Stomach smooth muscle (tissue), 2 donors: ENCODE measurements at regions not wholly inside any gene's neighbourhood (a gene's known extent, or its start where the extent isn't known, plus 50 kb on each side); places are given as distances from the start of the nearest gene placed in this dataset.
"Not testable (repeated sequence)": the region's sequence is repeated elsewhere in the genome, so short reads cannot be mapped to it uniquely, and the experiment has no call there.

Source experiments
- H3K27ac ChIP-seq: one replicate; pipeline ENCODE4 v1.7.0; 2013; ENCODE audit warnings: mild to moderate bottlenecking, low read length, inconsistent platforms
- H3K27me3 ChIP-seq, 2 donors: one replicate each; pipeline ENCODE4 v1.7.0; 2013; ENCODE audit warnings: low read length in 2 of 2; ENCODE audit not compliant: insufficient read depth in 2 of 2, control insufficient read depth in 1 of 2
- H3K36me3 ChIP-seq, 2 donors: one replicate each; pipeline ENCODE4 v1.7.0; 2013; ENCODE audit warnings: low read length in 2 of 2; ENCODE audit not compliant: control insufficient read depth in 2 of 2, insufficient read depth in 2 of 2
- H3K4me1 ChIP-seq: one replicate; pipeline ENCODE4 v1.7.0; 2013; ENCODE audit warnings: low read length; ENCODE audit not compliant: control insufficient read depth, insufficient read depth
- H3K4me3 ChIP-seq, 2 donors: one replicate each; pipeline ENCODE4 v1.7.0; 2013; ENCODE audit warnings: low read length in 2 of 2
- H3K9ac ChIP-seq, 2 donors: one replicate each; pipeline ENCODE4 v1.7.0; 2013; ENCODE audit warnings: low read length in 2 of 2, mild to moderate bottlenecking in 1 of 2
- H3K9me3 ChIP-seq, 2 donors: one replicate each; pipeline ENCODE4 v1.7.0; 2013; ENCODE audit warnings: low read length in 2 of 2; ENCODE audit not compliant: control insufficient read depth in 2 of 2
- donor health status: healthy.
- donor health status: Pancreatic carcinoma.

DNA sequence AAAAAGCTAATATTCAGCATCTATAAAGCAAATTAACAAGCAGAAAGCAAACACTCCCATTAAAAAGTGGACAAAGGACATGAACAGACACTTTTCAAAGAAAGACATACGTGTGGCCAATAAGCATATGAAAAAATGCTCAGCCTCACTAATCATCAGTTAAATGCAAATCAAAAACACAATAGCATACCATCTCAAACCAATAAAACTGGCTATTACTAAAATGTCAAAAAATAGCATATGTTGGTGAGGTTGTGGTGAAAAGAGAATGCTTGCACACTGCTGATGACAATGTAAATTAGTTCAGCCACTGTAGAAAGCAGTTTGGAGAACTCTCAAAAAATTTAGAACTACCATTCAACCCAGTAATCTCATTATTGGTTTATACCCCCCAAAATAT lies 284.6 kb upstream of the KCND2 start:
- H3K9ac ChIP-seq: no peak overlapping the region

DNA sequence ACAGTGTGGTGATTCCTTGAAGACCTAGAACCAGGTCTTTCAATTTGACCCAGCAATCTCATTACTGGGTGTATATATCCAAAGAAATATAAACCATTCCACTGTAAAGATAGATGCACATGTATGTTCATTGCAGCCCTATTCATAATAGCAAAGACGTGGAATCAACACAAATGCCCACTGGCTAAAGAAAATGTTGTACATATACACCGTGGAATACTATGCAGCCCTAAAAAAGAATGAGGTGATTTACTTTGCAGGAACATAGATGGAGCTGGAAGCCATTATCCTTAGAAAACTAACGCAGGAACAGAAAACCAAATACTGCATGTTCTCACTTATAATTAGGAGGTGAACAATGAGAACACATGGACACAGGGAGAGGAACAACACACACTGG lies 278.0 kb upstream of the KCND2 start:
- Histone ChIP-seq H3K9ac (no peak overlapping the region), H3K4me3 (no peak overlapping the region), H3K27me3 (no peaks in the 10 kb centered on the region), H3K4me1 (no peaks in the 10 kb centered on the region), H3K9me3 (no peaks in the 10 kb centered on the region), H3K36me3 (no peaks in the 10 kb centered on the region), H3K27ac (no peak overlapping the region)

More for the DNA sequence above, 284.6 kb upstream of the KCND2 start:
- Histone ChIP-seq H3K4me1 (no peaks in the 10 kb centered on the region), H3K27me3 (no peaks in the 10 kb centered on the region), H3K27ac (no peak overlapping the region), H3K36me3 (no peaks in the 10 kb centered on the region), H3K9me3 (no peaks in the 10 kb centered on the region), H3K4me3 (no peak overlapping the region)

DNA sequence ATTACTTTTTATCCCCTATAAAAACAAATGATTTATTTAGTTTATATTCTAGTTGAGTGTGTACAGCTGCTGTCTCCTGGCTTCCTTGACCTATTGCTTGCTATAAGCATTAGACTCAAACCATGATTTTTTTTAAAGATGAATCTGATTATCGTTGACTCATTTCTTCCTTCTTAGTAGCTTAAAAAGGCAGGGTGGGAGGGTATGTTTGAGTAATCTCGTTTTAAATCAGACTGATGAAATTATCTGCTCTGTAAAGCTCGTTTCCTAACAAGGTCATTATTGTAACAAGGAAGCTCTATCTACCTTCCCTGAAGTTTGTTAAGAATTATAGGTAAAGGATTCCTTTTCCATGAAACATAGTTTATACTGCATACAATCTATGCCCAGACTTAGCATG lies 276.3 kb upstream of the KCND2 start:
- no peak overlapping the region for H3K27ac ChIP-seq
- no peaks in the 10 kb centered on the region for H3K4me1 ChIP-seq
- H3K36me3 ChIP-seq: no peaks in the 10 kb centered on the region
- H3K9ac ChIP-seq: no peak overlapping the region
- no peaks in the 10 kb centered on the region for H3K9me3 ChIP-seq
- no peaks in the 10 kb centered on the region for H3K27me3 ChIP-seq
- H3K4me3 ChIP-seq: no peak overlapping the region

DNA sequence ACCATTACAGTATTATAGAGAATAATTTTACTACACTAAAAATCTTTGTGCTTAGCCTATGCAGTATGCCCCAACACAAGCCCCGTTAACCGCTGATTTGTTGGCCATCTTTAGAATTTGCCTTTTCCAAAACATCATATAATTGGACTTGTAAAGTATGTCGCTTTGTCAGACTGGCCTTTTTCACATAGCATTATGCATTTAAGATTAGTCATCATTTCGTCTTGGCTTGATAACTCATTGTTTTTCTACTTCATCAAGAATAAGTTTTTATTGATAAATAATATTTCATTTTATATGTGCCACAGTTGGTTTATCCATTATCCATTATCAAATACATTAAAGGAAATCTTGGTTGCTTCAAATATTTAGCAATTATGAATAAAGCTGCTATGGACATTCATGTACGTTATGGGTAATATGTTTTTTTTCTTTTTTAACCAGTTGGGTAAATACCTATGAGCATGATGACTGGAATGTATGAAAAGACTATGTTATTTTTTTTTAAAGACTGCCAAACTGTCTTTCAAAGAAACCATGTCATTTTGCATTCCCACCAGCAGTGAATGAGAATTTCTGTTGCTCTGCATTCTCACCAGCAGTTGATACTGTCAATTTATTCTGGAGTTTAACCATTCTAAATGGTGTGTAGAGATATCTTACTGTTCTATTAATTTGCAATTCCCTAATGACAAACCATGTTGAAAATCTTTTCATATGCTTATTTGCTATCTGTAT lies 273.1 kb upstream of the KCND2 start:
- Histone ChIP-seq H3K36me3 (no peaks in the 10 kb centered on the region), H3K4me3 (no peak overlapping the region), H3K9me3 (no peaks in the 10 kb centered on the region), H3K4me1 (no peaks in the 10 kb centered on the region), H3K27me3 (no peaks in the 10 kb centered on the region), H3K27ac (no peak overlapping the region), H3K9ac (no peak overlapping the region)

DNA sequence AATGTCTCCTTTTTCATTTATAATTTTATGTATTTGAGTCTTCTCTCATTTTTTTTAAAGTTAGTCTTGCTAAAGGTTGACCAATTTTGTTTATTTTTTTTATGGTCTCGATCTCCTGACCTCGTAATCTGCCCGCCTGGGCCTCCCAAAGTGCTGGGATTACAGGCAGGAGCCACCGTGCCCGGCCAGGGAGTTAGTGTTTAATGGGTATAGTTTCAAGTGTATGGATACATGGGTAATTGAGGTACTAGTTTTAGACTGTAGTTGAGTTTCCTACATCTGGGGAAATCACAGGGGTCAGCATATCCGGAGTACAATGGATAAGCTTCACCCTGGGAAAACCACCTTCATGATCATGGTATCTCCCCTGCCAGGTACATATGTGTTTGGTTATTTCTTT lies 267.3 kb upstream of the KCND2 start:
- no peaks in the 10 kb centered on the region for H3K36me3 ChIP-seq
- H3K27ac ChIP-seq: no peak overlapping the region
- H3K4me3 ChIP-seq: no peak overlapping the region
- no peaks in the 10 kb centered on the region for H3K4me1 ChIP-seq
- H3K9ac ChIP-seq: no peak overlapping the region
- no peaks in the 10 kb centered on the region for H3K27me3 ChIP-seq
- H3K9me3 ChIP-seq: no peaks in the 10 kb centered on the region

DNA sequence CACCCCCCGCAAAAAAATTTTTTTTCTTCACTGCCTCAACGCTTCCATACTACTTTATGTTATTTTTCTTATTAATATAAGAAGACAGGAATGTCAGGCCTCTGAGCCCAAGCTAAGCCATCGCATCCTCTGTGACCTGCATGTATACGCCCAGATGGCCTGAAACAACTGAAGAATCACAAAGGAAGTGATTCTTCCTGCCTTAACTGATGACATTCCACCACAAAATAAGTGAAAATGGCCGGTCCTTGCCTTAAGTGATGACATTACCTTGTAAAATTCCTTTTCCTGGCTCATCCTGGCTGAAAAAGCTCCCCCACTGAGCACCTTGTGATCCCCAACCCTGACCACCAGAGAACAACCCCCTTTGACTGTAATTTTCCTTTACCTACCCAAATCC lies 258.7 kb upstream of the KCND2 start:
- H3K27ac ChIP-seq, H3K27me3 ChIP-seq, H3K4me3 ChIP-seq, H3K4me1 ChIP-seq, H3K9ac ChIP-seq, H3K36me3 ChIP-seq, H3K9me3 ChIP-seq: not testable (repeated sequence)

DNA sequence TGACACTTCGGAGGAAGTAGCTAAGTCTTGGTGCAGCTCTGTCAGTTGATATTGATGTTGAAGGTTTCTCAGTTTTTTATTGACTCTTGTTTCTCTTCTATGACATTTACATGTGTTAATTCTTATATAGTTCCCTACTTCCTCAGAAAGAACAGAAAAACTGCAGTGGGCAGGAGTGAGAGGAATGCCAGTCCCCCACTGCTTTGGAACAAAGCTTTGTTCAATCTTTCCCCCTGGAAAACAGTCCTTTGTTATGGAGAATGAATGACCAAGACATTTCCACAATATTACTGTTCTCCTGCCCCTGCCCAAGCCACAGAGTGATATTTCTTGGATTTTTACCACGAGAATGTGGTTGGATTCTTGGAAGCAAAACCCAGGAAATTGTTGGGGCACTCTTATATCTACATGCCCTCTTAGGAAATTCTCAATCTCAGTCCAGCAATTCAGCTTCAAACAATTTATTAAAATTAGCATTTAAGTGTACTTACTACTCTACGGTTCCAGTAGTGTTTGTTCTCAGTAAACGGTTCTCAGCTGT lies 258.0 kb upstream of the KCND2 start:
- Histone ChIP-seq H3K36me3 (no peaks in the 10 kb centered on the region), H3K9ac (no peak overlapping the region), H3K4me3 (no peak overlapping the region), H3K27me3 (no peaks in the 10 kb centered on the region), H3K4me1 (no peaks in the 10 kb centered on the region), H3K27ac (no peak overlapping the region), H3K9me3 (no peaks in the 10 kb centered on the region)

DNA sequence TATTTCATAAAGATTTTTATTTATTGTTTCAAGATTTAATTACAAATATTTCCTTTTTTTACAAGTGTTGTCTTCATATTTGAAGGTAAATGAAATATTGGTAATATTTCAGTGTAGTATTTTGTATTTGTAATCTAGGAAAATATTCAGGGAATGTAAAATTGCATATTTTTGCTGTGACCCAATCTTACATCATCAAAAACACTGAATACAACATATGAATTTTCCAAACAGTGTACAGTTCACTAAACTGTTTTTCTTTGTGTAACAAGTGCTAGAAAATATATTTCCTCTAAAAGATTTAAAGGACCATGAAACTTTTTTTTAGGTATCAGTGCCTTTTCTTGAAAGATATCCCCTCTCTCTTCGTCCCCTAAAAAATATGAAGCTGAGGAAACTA lies 251.9 kb upstream of the KCND2 start:
- Histone ChIP-seq H3K9me3 (no peaks in the 10 kb centered on the region), H3K36me3 (no peaks in the 10 kb centered on the region), H3K27ac (no peak overlapping the region), H3K4me1 (no peaks in the 10 kb centered on the region), H3K27me3 (no peaks in the 10 kb centered on the region), H3K9ac (no peak overlapping the region), H3K4me3 (no peak overlapping the region)

DNA sequence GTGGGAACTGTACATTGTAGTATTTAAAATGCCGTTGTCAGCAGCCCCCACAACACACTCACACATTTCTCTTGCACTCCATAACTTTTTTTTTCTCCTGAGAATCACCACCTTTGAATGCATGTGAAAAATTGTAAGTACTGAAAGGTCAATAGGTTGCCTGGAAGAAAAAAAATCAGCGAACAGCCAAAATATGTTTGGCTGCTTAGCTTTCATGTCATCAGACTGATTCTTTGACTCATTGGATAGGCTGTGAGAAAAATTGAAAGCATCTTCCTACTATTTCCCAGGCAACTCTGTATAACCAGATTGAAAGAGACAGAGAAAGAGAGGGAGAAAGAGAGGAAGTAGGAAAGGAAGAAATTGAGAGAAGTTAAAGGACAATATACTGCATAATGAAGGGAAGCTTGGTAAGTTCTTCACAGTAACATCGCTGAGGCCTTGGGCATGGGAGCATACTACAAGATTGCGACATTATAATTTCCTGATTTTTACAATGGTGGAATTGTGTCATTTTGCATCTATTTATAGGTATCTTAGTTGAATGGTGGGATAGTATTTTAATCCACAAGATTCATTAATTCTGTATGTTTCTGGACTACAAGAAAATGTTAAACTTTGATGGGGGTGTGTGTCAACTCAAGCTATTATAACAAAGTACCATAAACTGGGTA lies 249.3 kb upstream of the KCND2 start:
- H3K27me3 ChIP-seq: no peaks in the 10 kb centered on the region
- no peak overlapping the region for H3K4me3 ChIP-seq
- no peak overlapping the region for H3K9ac ChIP-seq
- H3K9me3 ChIP-seq: no peaks in the 10 kb centered on the region
- H3K36me3 ChIP-seq: no peaks in the 10 kb centered on the region
- no peaks in the 10 kb centered on the region for H3K4me1 ChIP-seq
- no peak overlapping the region for H3K27ac ChIP-seq

DNA sequence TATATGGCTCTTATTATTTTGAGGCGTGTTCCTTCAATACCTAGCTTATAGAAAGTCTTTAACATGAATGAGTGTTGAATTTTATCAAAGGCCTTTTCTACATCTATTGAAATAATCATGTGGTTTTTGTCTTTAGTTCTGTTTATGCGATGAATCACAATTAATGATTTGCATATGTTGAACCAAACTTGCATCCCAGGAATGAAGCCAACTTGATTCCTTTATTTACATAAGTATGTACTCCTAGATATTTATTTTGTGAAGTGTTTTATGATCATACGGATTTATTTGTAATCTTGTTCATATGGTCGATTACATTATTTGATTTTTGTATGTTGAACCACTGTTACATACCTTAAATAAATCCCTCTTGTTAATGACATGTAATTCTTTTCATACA lies 244.3 kb upstream of the KCND2 start:
- no peaks in the 10 kb centered on the region for H3K36me3 ChIP-seq
- no peak overlapping the region for H3K27ac ChIP-seq
- no peak overlapping the region for H3K9ac ChIP-seq
- no peak overlapping the region for H3K4me3 ChIP-seq
- H3K27me3 ChIP-seq: no peaks in the 10 kb centered on the region
- no peaks in the 10 kb centered on the region for H3K9me3 ChIP-seq
- H3K4me1 ChIP-seq: no peaks in the 10 kb centered on the region

DNA sequence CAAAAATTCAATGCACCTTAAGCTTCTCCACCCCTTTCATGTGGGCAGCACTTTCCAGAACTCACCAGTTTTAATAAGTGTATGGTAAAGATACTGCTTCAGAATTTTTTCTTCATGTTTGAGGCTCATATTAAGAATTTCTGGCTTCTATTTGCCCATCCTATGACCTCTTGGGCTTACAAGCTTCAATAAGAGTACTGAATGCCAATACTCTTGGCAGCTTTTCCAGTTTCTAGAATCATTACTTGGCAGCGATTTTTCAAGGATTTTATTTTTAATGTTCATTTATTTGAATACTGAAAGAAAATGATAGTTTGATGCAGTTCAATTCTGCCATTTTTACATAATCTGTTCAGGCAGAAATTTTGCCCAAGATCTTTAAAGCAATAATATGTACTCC lies 242.1 kb upstream of the KCND2 start:
- H3K27ac ChIP-seq: no peak overlapping the region
- H3K4me1 ChIP-seq: no peaks in the 10 kb centered on the region
- no peak overlapping the region for H3K9ac ChIP-seq
- H3K36me3 ChIP-seq: no peaks in the 10 kb centered on the region
- no peaks in the 10 kb centered on the region for H3K27me3 ChIP-seq
- H3K9me3 ChIP-seq: no peaks in the 10 kb centered on the region
- no peak overlapping the region for H3K4me3 ChIP-seq
